HG02588 (cell line): ENCODE measurements at regions not wholly inside any gene's neighbourhood (a gene's known extent, or its start where the extent isn't known, plus 50 kb on each side); places are given as distances from the start of the nearest gene placed in this dataset.
"Not testable (repeated sequence)": the region's sequence is repeated elsewhere in the genome, so short reads cannot be mapped to it uniquely, and the experiment has no call there.

ENCODE experiments used
- ATAC-seq: cut with Tn5 transposase; IDR thresholded peaks from one replicate; pipeline ENCODE4 v1.9.1; 2021; ENCODE audit warnings: mild to moderate bottlenecking, moderate library complexity; ENCODE audit not compliant: unreplicated experiment

- no peak for ATAC-seq
Measured at GRCh38 chr2:51994123-51994763, 962.3 kb upstream of the NRXN1 start.

DNA sequence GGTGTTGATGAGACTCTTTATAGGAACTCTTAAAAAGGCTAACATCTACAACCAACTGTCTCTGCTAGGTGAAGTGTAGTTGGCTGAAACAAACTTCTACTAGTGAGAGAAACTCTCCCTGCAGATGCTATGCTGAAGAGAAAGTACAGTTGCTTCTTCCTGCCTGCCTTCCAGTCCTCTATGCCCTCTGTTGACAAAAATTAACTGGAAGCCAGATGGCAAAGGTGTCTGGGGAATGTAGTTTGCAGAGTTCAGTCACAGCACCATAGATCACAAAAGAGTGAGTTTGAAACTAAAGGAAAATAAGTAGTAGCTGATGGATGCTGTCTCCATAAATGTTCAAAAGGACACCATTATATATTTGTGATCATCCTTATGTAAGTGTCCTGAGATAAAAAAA is 958.8 kb upstream of the NRXN1 start:
- ATAC-seq: no peak

- no peak for ATAC-seq
Measured at GRCh38 chr2:51986101-51986500, 954.2 kb upstream of the NRXN1 start.

GRCh38 chr2:51981783-51982182 is 949.9 kb upstream of the NRXN1 start:
- ATAC-seq: no peak

DNA sequence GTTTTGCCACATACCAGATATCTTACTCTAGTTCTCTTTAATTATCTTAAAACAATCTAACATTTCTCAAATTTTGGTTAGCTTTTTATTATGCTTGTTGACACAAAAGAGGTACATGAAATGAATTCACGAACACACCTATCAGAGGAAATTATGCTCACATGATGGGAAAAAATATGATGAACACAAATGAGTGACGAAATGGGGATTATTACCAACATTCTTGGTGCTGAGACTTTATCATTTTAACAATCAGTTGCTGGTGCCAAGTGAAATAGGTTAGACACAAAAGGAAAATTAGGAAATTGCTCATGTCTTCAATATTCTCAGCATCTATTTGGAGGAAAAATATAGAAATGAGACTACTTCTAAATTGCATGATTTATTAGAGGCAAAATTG is 944.7 kb upstream of the NRXN1 start:
- no peak for ATAC-seq

GRCh38 chr2:51971136-51971535 is 939.2 kb upstream of the NRXN1 start:
- ATAC-seq: no peak

- ATAC-seq: no peak
Measured at GRCh38 chr2:51969347-51969746, 937.4 kb upstream of the NRXN1 start.

DNA sequence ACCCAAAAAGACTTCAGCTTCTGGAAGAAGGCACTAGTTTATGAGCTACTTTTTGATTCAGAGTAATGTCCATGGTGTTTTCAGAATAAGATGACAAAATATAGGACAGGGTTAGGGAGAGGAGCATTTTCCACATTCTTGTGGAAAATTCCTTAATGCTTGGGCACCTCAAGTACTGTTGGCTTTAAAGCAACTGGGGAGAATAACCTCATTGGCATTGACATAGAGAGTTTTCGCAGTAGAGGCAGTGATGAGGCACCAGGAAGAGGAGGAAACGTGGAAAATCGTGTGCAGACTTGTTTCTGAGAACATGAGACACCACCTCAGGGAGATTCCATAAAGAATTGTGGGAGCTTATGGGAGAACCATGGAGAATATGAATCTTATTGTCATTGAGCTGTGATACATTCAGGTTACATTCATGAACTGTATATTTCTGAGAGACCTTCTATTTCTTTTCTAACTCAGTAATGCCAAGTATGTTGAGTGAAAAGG is 929.0 kb upstream of the NRXN1 start:
- no peak for ATAC-seq

GRCh38 chr2:51960281-51960680 is 928.3 kb upstream of the NRXN1 start:
- no peak for ATAC-seq

GRCh38 chr2:51959696-51960095 is 927.8 kb upstream of the NRXN1 start:
- no peak for ATAC-seq

- ATAC-seq: no peak
Measured at GRCh38 chr2:51953931-51954330, 922.0 kb upstream of the NRXN1 start.

- ATAC-seq: no peak
Measured at GRCh38 chr2:51921076-51921475, 889.1 kb upstream of the NRXN1 start.

- ATAC-seq: no peak
Measured at GRCh38 chr2:51920509-51920908, 888.6 kb upstream of the NRXN1 start.

GRCh38 chr2:51919395-51919794 is 887.5 kb upstream of the NRXN1 start:
- ATAC-seq: no peak

GRCh38 chr2:51918113-51918512 is 886.2 kb upstream of the NRXN1 start:
- ATAC-seq: no peak

DNA sequence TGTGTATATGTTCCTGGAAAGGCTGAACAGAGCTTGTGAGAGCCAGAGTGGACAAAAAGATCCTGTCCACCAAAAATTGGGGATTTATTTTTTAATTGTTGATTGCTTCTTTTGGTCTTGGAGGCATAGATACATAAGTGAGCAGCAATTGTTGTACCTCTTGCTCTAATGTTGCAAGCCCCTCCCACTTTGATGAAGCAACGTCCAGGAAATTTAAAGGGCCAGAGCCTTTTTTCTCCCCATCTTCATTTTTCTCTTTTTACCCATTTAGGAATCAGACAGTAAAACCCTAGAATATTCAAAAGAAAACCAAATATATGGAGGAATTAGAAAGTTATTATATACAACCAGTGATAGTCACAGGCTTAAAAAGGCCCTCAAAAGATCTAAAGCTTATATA is 871.8 kb upstream of the NRXN1 start:
- ATAC-seq: no peak

DNA sequence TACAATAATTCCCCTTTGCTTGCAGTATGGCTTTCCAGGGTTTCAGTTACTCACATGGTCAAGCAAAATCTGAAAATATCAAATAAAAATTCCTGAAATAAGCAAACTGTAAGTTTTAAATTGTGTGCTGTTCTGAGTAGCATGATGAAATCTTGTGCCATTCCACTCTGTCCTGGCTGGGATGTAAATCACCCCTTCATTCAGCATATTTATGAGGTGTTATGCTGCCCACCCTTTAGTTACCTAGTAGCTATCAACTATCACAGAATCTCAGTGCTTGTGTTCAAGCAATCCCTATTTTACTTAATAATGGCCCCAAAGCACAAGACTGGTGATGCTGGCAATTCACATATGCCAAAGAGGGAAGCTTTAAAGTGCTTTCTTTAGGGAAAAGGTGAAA is 867.7 kb upstream of the NRXN1 start:
- no peak for ATAC-seq

- not testable (repeated sequence) for ATAC-seq
Measured at GRCh38 chr2:51894584-51894983, 862.7 kb upstream of the NRXN1 start.

GRCh38 chr2:51888120-51888519 is 856.2 kb upstream of the NRXN1 start:
- ATAC-seq: no peak

DNA sequence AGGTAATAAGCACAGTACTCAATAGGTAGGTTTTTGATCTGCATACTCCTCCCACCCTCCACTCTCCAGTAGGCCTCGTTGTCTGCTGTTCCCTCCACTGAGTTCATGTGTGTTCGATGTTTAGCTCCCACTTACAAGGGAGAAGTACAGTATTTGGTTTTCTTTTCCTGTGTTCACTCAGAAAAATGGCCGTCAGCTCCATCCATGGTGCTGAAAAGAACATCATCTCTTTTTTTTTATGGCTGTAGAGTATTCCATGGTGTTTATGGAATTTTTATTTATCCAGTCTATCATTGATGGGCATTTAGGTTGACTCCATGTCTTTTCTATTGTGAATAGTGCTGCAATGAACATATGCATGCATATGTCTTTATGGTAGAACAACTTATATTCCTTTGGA is 849.7 kb upstream of the NRXN1 start:
- no peak for ATAC-seq

- ATAC-seq: no peak
Measured at GRCh38 chr2:51880153-51880552, 848.2 kb upstream of the NRXN1 start.

DNA sequence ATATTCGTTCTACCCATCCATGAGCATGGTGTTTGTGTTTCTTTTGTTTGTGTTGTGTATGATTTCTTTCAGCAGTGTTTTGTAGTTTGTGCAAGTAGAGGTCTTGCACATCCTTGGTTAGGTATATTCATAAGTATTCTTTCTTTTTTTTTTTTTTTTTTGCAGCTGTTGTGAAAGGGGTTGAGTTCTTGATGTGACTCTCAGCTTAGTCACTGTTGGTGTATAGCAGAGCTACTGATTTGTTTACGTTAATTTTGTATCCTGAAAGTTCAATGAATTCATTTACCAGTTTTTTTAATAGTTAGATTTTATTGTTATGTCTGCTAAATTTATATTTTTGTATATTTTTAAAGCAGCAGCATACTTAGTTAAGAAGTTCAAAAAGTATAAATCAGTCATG is 834.4 kb upstream of the NRXN1 start:
- ATAC-seq: no peak

DNA sequence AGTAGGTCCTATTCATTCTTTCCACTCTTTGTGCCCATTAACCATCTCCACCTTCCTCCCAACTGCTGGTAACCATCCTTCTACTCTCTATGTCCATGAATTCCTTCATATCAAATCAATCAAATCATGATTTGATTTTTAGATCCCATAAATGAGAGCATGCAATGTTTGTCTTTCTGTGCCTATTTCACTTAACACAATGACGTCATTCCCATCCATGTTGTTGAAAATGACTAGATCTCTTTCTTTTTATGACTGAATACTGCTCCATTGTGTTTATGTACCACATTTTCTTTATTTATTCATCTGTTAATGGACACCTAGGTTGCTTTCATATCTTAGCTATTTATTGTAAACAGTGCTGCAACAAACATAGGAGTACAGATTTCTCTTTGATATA is 827.3 kb upstream of the NRXN1 start:
- no peak for ATAC-seq
